Smooth muscle cell (in vitro differentiated cells): ENCODE measurements at regions not wholly inside any gene's neighbourhood (a gene's known extent, or its start where the extent isn't known, plus 50 kb on each side); places are given as distances from the start of the nearest gene placed in this dataset.

Experiments used
- DNase-seq: peaks from one replicate; lab custom pipeline; 2025; ENCODE audit not compliant: unreplicated experiment; lab: John Stamatoyannopoulos, UW
- H2AFZ ChIP-seq: fragments of 200-600 bp; sonication (generic); 2 replicates; pipeline ENCODE4 v1.6.0; 2016; ENCODE audit warnings: antibody characterized with exemption, low read depth, mild to moderate bottlenecking
- H3F3A ChIP-seq: fragments of 200-600 bp; sonication (generic); 2 replicates; pipeline ENCODE4 v1.6.0; 2017; ENCODE audit warnings: antibody characterized with exemption, low read depth
- H3K27ac ChIP-seq: fragments of 200-600 bp; sonication (generic); 2 replicates; pipeline ENCODE4 v1.5.1; 2016; ENCODE audit warnings: low read depth, mild to moderate bottlenecking
- H3K27me3 ChIP-seq: fragments of 200-600 bp; sonication (generic); 2 replicates; pipeline ENCODE4 v1.6.1; 2016; ENCODE audit warnings: low read depth, mild to moderate bottlenecking
- H3K36me3 ChIP-seq: fragments of 200-600 bp; sonication (generic); 2 replicates; pipeline ENCODE4 v1.5.1; 2016; ENCODE audit warnings: low read depth
- H3K4me1 ChIP-seq: fragments of 200-600 bp; sonication (generic); 2 replicates; pipeline ENCODE4 v1.5.1; 2016; ENCODE audit warnings: low read depth
- H3K4me2 ChIP-seq: fragments of 200-600 bp; sonication (generic); 2 replicates; pipeline ENCODE4 v1.6.0; 2016; ENCODE audit warnings: mild to moderate bottlenecking
- H3K4me3 ChIP-seq: fragments of 200-600 bp; sonication (generic); 2 replicates; pipeline ENCODE4 v1.5.1; 2016; ENCODE audit warnings: mild to moderate bottlenecking
- H3K79me2 ChIP-seq: fragments of 200-600 bp; sonication (generic); 2 replicates; pipeline ENCODE4 v1.6.0; 2016; ENCODE audit warnings: low read depth, mild to moderate bottlenecking
- H3K9ac ChIP-seq: fragments of 200-600 bp; sonication (generic); 2 replicates; pipeline ENCODE4 v1.6.0; 2016; ENCODE audit warnings: low read depth
- H3K9me3 ChIP-seq: fragments of 200-600 bp; sonication (generic); replicated peaks from 2 replicates; pipeline ENCODE4 v1.5.1; 2016; ENCODE audit warnings: low read depth
- H4K20me1 ChIP-seq: fragments of 200-600 bp; sonication (generic); 2 replicates; pipeline ENCODE4 v1.6.0; 2016; ENCODE audit warnings: low read depth
- WGBS: methylation state at CpG from one replicate; pipeline ENCODE4 v1.1.7; 2016; ENCODE audit warnings: low lambda C conversion rate; 5-methylcytosine and 5-hydroxymethylcytosine counted together
- TF ChIP-seq, protein P1 (sequence below): fragments of 200-600 bp; sonication (generic); IDR thresholded peaks from 2 replicates; pipeline ENCODE4 v1.5.1; 2017; ENCODE audit warnings: borderline replicate concordance, mild to moderate bottlenecking, antibody characterized with exemption; ENCODE audit not compliant: insufficient read depth, poor library complexity, severe bottlenecking

DNA sequence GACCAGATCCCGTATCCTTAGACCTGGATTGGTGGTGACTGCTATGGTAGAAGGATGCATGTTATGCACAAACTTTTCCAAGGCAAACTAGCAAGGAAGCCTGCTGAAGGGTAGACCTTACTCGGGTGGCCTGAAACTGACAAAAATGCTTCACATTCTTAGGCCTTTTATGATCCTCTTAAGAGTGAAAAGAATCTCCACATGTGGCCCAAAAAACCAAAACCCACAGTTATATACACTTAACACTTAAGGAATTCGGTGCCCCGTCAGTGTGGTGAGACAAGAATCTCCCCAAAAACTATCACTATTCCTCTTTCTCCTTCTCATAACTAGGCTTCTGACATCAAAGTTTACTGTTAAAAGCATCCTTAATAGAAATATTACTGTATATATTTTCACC, 130.1 kb upstream of the SOX2 start:
- H3K4me1 ChIP-seq, result no peaks in the 10 kb centered on the region
- H2AFZ ChIP-seq, result no peak overlapping the region
- WGBS, result 49% methylated on average over 4 of the region's 4 CpGs
- H3K27me3 ChIP-seq, result no peaks in the 10 kb centered on the region
- no peak overlapping the region for H3K9ac ChIP-seq
- H4K20me1 ChIP-seq, result no peaks in the 10 kb centered on the region
- H3F3A ChIP-seq, result no peaks in the 10 kb centered on the region
- TF ChIP-seq, protein P1, sequence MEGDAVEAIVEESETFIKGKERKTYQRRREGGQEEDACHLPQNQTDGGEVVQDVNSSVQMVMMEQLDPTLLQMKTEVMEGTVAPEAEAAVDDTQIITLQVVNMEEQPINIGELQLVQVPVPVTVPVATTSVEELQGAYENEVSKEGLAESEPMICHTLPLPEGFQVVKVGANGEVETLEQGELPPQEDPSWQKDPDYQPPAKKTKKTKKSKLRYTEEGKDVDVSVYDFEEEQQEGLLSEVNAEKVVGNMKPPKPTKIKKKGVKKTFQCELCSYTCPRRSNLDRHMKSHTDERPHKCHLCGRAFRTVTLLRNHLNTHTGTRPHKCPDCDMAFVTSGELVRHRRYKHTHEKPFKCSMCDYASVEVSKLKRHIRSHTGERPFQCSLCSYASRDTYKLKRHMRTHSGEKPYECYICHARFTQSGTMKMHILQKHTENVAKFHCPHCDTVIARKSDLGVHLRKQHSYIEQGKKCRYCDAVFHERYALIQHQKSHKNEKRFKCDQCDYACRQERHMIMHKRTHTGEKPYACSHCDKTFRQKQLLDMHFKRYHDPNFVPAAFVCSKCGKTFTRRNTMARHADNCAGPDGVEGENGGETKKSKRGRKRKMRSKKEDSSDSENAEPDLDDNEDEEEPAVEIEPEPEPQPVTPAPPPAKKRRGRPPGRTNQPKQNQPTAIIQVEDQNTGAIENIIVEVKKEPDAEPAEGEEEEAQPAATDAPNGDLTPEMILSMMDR, result no peak
- no peak for DNase-seq
- H3K4me2 ChIP-seq, result no peak overlapping the region
- no peaks in the 10 kb centered on the region for H3K36me3 ChIP-seq
- no peak overlapping the region for H3K27ac ChIP-seq
- no peaks in the 10 kb centered on the region for H3K9me3 ChIP-seq
- no peaks in the 10 kb centered on the region for H3K79me2 ChIP-seq
- H3K4me3 ChIP-seq, result no peak overlapping the region

DNA sequence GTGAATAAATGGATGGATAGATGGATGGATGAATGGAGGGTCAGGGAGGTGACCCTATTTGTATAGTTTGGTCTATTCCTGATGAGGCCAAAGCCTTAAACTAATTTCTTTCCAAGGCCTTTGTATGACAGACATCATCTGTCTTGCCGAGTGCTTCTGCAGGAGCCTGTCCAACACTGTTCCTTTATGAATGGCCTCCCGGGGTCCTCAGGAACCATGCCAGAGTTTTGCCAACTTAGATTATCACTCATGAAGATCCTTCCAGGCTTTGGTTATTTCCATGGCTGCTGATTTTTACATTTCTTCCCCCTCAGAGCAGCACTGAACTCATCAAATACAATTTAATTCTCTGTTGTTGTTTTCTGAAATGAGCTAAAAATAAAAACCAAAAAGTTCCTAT, 133.0 kb upstream of the SOX2 start:
- Histone ChIP-seq H3K9ac (no peak overlapping the region), H2AFZ (no peak overlapping the region), H3K36me3 (no peaks in the 10 kb centered on the region), H3K27me3 (no peaks in the 10 kb centered on the region), H3K4me1 (no peaks in the 10 kb centered on the region), H3F3A (no peaks in the 10 kb centered on the region), H3K4me2 (no peak overlapping the region), H3K27ac (no peak overlapping the region), H3K79me2 (no peaks in the 10 kb centered on the region), H3K4me3 (no peak overlapping the region), H3K9me3 (no peaks in the 10 kb centered on the region), H4K20me1 (no peaks in the 10 kb centered on the region)
- DNase-seq, result no peak
- 75% methylated on average over 2 of the region's 2 CpGs for WGBS
- TF ChIP-seq, protein P1, result no peak

DNA sequence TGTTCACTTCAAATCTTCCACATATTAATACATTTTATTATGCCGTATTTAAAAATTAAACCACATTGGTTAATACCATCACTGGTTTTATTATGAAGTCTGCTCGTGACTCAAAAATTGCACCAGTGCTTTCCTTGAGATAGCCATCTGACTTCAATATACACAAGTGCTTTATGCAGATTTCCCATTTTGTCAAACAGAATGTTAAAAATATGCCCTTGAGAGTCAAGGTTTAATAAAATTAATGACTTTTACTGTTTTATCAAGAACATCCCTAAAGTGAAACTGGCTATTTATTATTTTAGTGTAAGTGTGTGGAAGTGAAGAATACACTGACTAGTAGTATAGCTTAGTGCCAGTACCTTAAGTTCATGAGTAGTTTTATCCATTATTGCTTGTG, 139.3 kb upstream of the SOX2 start:
- no peaks in the 10 kb centered on the region for H4K20me1 ChIP-seq
- no peaks in the 10 kb centered on the region for H3F3A ChIP-seq
- no peaks in the 10 kb centered on the region for H3K27me3 ChIP-seq
- DNase-seq, result no peak
- no peaks in the 10 kb centered on the region for H3K4me1 ChIP-seq
- 87% methylated on average over 2 of the region's 2 CpGs for WGBS
- H3K27ac ChIP-seq, result no peak overlapping the region
- TF ChIP-seq, protein P1, result no peak
- no peak overlapping the region for H3K4me2 ChIP-seq
- no peaks in the 10 kb centered on the region for H3K36me3 ChIP-seq
- H3K4me3 ChIP-seq, result no peak overlapping the region
- H2AFZ ChIP-seq, result no peak overlapping the region
- H3K79me2 ChIP-seq, result no peaks in the 10 kb centered on the region
- no peaks in the 10 kb centered on the region for H3K9me3 ChIP-seq
- H3K9ac ChIP-seq, result no peak overlapping the region

DNA sequence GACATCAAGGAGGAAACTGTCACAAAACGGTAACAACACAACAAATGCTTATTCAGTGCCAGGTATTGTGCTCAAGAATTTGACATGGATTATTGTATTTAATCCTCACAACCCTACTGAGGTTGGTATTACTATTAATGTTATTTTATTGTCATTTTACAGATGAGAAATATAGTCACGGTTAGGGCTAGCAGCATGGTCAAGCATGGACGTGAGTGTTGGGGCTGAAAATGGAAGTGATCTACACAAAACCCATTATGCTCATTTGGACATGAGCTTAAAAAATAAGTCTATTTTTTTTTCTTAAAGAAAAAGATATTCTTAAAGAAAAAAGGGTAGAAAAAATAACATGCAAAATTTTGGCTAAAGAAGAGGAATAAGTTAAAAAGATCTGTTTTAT, 141.3 kb upstream of the SOX2 start:
- 87% methylated on average over 3 of the region's 3 CpGs for WGBS
- Histone ChIP-seq H2AFZ (no peak overlapping the region), H3K27me3 (no peaks in the 10 kb centered on the region), H3K4me3 (no peak overlapping the region), H4K20me1 (no peaks in the 10 kb centered on the region), H3K9ac (no peak overlapping the region), H3F3A (no peaks in the 10 kb centered on the region), H3K36me3 (no peaks in the 10 kb centered on the region), H3K9me3 (no peaks in the 10 kb centered on the region), H3K4me2 (no peak overlapping the region), H3K27ac (no peak overlapping the region), H3K4me1 (no peaks in the 10 kb centered on the region), H3K79me2 (no peaks in the 10 kb centered on the region)
- TF ChIP-seq, protein P1, result no peak
- DNase-seq, result no peak
